ENCODE measurements at regions not wholly inside any gene's neighbourhood (a gene's known extent, or its start where the extent isn't known, plus 50 kb on each side); places are given as distances from the start of the nearest gene placed in this dataset.

DNA sequence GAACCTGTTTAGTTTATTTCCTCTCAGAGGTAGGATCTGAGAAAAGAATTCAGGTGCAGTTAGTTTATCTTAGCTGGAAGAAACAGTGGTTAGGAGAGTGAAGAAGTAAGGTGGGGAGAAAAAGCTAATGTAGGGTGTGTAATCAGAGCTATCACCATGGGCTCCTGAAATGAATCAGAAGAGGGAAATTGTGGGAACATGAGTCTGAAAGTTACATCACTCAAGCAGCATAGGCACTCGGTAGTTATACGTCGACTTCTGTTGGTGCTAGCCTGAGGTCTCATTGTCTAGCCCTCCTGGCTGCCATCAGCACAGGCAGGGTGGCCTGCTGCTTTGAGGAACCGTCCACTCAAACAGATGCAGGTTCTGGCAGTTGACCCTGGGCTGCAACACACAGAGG, 56.7 kb upstream of the NPR3 start:
- no peak overlapping the region for H2AFZ ChIP-seq (ENCODE audit: low read depth, low read length)
- TF ChIP-seq EZH2phosphoT487 (IDR thresholded peaks at IDR 0.05; ENCODE audit: low read depth) = no peak
- TF ChIP-seq, protein P1, sequence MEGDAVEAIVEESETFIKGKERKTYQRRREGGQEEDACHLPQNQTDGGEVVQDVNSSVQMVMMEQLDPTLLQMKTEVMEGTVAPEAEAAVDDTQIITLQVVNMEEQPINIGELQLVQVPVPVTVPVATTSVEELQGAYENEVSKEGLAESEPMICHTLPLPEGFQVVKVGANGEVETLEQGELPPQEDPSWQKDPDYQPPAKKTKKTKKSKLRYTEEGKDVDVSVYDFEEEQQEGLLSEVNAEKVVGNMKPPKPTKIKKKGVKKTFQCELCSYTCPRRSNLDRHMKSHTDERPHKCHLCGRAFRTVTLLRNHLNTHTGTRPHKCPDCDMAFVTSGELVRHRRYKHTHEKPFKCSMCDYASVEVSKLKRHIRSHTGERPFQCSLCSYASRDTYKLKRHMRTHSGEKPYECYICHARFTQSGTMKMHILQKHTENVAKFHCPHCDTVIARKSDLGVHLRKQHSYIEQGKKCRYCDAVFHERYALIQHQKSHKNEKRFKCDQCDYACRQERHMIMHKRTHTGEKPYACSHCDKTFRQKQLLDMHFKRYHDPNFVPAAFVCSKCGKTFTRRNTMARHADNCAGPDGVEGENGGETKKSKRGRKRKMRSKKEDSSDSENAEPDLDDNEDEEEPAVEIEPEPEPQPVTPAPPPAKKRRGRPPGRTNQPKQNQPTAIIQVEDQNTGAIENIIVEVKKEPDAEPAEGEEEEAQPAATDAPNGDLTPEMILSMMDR (IDR thresholded peaks at IDR 0.05; ENCODE audit: low read depth, low read length) = no peak

More for the DNA sequence above, 56.7 kb upstream of the NPR3 start:
- Histone ChIP-seq H3K4me2 (ENCODE audit: low read length) (peak overlapping the region; percentile 26; the same call in 1 of the 2 replicates), H3K4me3 (ENCODE audit: low read length) (no peak overlapping the region), H3K9me3 (ENCODE audit: insufficient read depth, low read length) (no peaks in the 10 kb centered on the region), H3K27me3 (ENCODE audit: low read depth, low read length) (no peaks in the 10 kb centered on the region), H3K79me2 (ENCODE audit: low read length) (no peaks in the 10 kb centered on the region), H3K9ac (ENCODE audit: low read length) (no peak overlapping the region), H4K20me1 (ENCODE audit: insufficient read depth, low read length) (no peaks in the 10 kb centered on the region), H3K27ac (ENCODE audit: low read length) (no peak overlapping the region), H3K36me3 (replicated peaks; ENCODE audit: low read depth, low read length) (no peaks in the 10 kb centered on the region), H3K4me1 (ENCODE audit: low read length) (peaks cover 7% of the 10 kb centered on the region)

All from OCI-LY3 (cell line).